HFFc6 (cell line): ENCODE measurements at regions not wholly inside any gene's neighbourhood (a gene's known extent, or its start where the extent isn't known, plus 50 kb on each side); places are given as distances from the start of the nearest gene placed in this dataset.

Experiments used
- DNase-seq: peaks from one replicate; pipeline ENCODE4 v3.0.0-alpha.2; 2018
- H3K27ac Mint-ChIP-seq: 2 replicates; pipeline ENCODE4 v1.8.0; 2020; ENCODE audit warnings: mild to moderate bottlenecking, mixed read lengths
- H3K27me3 Mint-ChIP-seq: 2 replicates; pipeline ENCODE4 v1.8.0; 2021; ENCODE audit warnings: mild to moderate bottlenecking, moderate library complexity, mixed read lengths; ENCODE audit not compliant: insufficient read depth
- H3K36me3 Mint-ChIP-seq: 2 replicates; pipeline ENCODE4 v1.8.0; 2021; ENCODE audit warnings: low read depth, mixed read lengths
- H3K4me1 Mint-ChIP-seq: 2 replicates; pipeline ENCODE4 v1.8.0; 2020; ENCODE audit warnings: low read depth, mixed read lengths
- H3K4me3 Mint-ChIP-seq: 2 replicates; pipeline ENCODE4 v1.8.0; 2020; ENCODE audit warnings: mild to moderate bottlenecking, moderate library complexity, mixed read lengths
- H3K9me3 Mint-ChIP-seq: 2 replicates; pipeline ENCODE4 v1.8.0; 2020; ENCODE audit warnings: mild to moderate bottlenecking, mixed read lengths
- TF ChIP-seq, protein P1 (sequence below): fragments of 200-600 bp; sonication (generic); IDR thresholded peaks from 2 replicates; pipeline ENCODE4 v1.5.0; 2021; ENCODE audit warnings: antibody characterized with exemption, mild to moderate bottlenecking

- peaks cover 6% of the 10 kb centered on the region for H3K27me3 Mint-ChIP-seq
- no peaks in the 10 kb centered on the region for H3K4me1 Mint-ChIP-seq
- H3K4me3 Mint-ChIP-seq = no peak overlapping the region
- H3K27ac Mint-ChIP-seq = no peak overlapping the region
- H3K9me3 Mint-ChIP-seq = no peaks in the 10 kb centered on the region
- TF ChIP-seq, protein P1, sequence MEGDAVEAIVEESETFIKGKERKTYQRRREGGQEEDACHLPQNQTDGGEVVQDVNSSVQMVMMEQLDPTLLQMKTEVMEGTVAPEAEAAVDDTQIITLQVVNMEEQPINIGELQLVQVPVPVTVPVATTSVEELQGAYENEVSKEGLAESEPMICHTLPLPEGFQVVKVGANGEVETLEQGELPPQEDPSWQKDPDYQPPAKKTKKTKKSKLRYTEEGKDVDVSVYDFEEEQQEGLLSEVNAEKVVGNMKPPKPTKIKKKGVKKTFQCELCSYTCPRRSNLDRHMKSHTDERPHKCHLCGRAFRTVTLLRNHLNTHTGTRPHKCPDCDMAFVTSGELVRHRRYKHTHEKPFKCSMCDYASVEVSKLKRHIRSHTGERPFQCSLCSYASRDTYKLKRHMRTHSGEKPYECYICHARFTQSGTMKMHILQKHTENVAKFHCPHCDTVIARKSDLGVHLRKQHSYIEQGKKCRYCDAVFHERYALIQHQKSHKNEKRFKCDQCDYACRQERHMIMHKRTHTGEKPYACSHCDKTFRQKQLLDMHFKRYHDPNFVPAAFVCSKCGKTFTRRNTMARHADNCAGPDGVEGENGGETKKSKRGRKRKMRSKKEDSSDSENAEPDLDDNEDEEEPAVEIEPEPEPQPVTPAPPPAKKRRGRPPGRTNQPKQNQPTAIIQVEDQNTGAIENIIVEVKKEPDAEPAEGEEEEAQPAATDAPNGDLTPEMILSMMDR = no peak
- H3K36me3 Mint-ChIP-seq = no peaks in the 10 kb centered on the region
- no peak for DNase-seq
Measured at GRCh38 chr20:24256307-24256706, 213.1 kb upstream of the SYNDIG1 start.

DNA sequence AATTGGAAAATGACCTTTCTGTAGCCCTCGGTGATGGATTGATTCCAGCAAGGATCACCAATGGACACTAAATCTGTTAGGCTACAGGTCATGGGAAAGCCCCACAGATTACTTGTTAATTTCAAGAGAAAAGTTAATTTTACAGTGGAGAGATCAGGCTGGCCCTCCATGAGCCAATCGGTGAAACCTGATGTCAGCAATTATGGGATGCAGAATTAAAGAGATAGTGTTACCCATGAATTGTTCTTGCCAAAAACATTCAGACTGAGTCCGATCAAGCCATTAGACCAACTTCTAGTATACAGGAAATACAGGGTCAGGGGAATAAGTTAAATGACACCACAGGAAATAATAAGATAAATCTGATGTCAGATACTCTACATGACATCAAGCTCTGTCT, 214.9 kb upstream of the SYNDIG1 start:
- TF ChIP-seq, protein P1 = no peak
- Mint-ChIP-seq H3K27me3 (peaks cover 1% of the 10 kb centered on the region; the same call in 1 of the 2 replicates), H3K4me3 (no peak overlapping the region), H3K36me3 (no peaks in the 10 kb centered on the region), H3K9me3 (no peaks in the 10 kb centered on the region), H3K4me1 (no peaks in the 10 kb centered on the region), H3K27ac (no peak overlapping the region)
- no peak for DNase-seq

DNA sequence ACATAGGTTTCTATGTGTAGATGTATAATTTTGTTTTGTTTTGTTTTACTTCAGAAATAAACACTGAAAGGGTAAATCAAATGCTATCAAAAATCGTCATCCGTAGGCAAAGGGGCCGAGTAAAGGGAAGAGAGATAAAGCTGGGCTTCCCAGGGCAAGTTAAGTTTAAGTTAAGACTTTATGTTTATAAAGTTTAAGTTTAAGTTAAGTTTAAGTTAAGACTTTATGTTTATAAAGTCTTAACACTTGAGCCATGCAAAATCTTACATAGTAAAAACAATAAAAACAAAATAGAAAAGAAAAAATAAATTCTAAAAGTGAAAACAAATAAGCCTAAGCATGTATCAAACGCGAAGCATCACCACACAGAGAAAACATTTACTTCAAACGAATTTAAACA, 216.1 kb upstream of the SYNDIG1 start:
- Mint-ChIP-seq H3K27me3 (peaks cover 1% of the 10 kb centered on the region; the same call in 1 of the 2 replicates), H3K9me3 (no peaks in the 10 kb centered on the region), H3K4me3 (no peak overlapping the region), H3K36me3 (no peaks in the 10 kb centered on the region), H3K4me1 (no peaks in the 10 kb centered on the region), H3K27ac (no peak overlapping the region)
- DNase-seq = no peak
- TF ChIP-seq, protein P1 = no peak

DNA sequence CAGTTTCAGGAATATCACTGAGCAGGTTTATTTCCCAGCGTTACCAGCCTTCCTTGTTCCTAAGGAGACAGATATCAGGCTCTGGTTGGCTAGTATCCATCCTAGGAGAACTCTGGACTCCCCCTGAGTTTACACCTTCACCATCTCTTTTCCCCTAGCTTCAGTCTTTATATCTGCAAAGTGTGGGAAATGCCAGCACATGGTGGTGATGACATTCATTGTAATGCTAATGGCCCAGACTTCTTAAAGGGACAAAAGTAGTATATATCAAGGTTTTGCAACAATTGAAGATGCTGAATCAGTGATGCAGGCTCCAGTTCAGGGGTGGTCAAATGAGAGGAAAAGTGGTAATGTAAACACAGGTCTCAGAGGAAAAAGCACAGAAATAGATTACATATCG, 224.3 kb upstream of the SYNDIG1 start:
- H3K4me1 Mint-ChIP-seq = no peaks in the 10 kb centered on the region
- no peaks in the 10 kb centered on the region; the same call in 1 of the 2 replicates for H3K9me3 Mint-ChIP-seq
- TF ChIP-seq, protein P1 = no peak
- no peak overlapping the region for H3K4me3 Mint-ChIP-seq
- no peak for DNase-seq
- H3K36me3 Mint-ChIP-seq = no peaks in the 10 kb centered on the region
- no peak overlapping the region for H3K27ac Mint-ChIP-seq
- H3K27me3 Mint-ChIP-seq = peaks cover 8% of the 10 kb centered on the region

DNA sequence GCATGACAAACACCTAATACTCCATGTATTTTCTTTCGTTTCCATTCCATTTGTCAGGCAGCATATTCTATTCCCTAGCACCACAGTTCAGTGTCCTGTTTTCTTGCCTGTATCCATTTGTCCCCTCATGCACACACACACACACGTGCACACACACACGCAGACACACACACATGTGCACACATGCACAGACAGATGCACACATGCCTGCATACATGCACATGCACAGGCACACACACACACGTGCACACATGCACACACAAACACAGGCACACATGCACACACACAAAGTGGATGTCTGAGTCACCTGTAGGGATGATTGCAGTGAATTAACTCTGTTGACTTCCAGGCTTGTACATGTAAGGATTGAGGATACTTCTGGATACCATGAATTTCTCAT, 226.7 kb upstream of the SYNDIG1 start:
- DNase-seq = no peak
- TF ChIP-seq, protein P1 = no peak
- no peaks in the 10 kb centered on the region for H3K4me1 Mint-ChIP-seq

GRCh38 chr20:24241466-24241865, 228.0 kb upstream of the SYNDIG1 start:
- H3K9me3 Mint-ChIP-seq = no peaks in the 10 kb centered on the region; the same call in 1 of the 2 replicates

More for the DNA sequence above, 226.7 kb upstream of the SYNDIG1 start:
- Mint-ChIP-seq H3K27ac (no peak overlapping the region), H3K27me3 (peaks cover 11% of the 10 kb centered on the region), H3K9me3 (no peaks in the 10 kb centered on the region; the same call in 1 of the 2 replicates), H3K36me3 (no peaks in the 10 kb centered on the region), H3K4me3 (no peak overlapping the region)

More at GRCh38 chr20:24241466-24241865, 228.0 kb upstream of the SYNDIG1 start:
- DNase-seq = no peak
- Mint-ChIP-seq H3K4me3 (no peak overlapping the region), H3K4me1 (no peaks in the 10 kb centered on the region), H3K36me3 (no peaks in the 10 kb centered on the region), H3K27ac (no peak overlapping the region), H3K27me3 (peaks cover 8% of the 10 kb centered on the region)
- TF ChIP-seq, protein P1 = no peak
